Testis (tissue), 2 donors: ENCODE measurements at regions not wholly inside any gene's neighbourhood (a gene's known extent, or its start where the extent isn't known, plus 50 kb on each side); places are given as distances from the start of the nearest gene placed in this dataset.
A peak's percentile ranks its signal among the peaks of the same experiment; 100 is the strongest.

Experiments used
- DNase-seq: peaks from one replicate; pipeline ENCODE4 v3.0.0-alpha.2; 2019
- H3K27ac ChIP-seq, 2 donors: fragments of 200-600 bp; sonication (generic); one replicate each; pipeline ENCODE4 v1.5.1; 2019
- H3K27me3 ChIP-seq: fragments of 200-600 bp; sonication (generic); one replicate; pipeline ENCODE4 v1.5.1; 2019
- H3K36me3 ChIP-seq: fragments of 200-600 bp; sonication (generic); one replicate; pipeline ENCODE4 v1.5.1; 2017; ENCODE audit warnings: low read depth; ENCODE audit errors: missing control alignments
- H3K4me1 ChIP-seq: fragments of 200-600 bp; sonication (generic); one replicate; pipeline ENCODE4 v1.5.1; 2019
- H3K4me3 ChIP-seq, 2 donors: fragments of 200-600 bp; sonication (generic); one replicate each; pipeline ENCODE4 v1.5.1; 2017 to 2019
- H3K9me3 ChIP-seq: fragments of 200-600 bp; sonication (generic); one replicate; pipeline ENCODE4 v1.5.1; 2017
- CTCF ChIP-seq, 3 experiments: fragments of 450-650 bp in 2 of 3; fragments of 200-600 bp in 1 of 3; sonication (generic) in 1 of 3; IDR thresholded peaks; one replicate each; pipeline ENCODE4 v1.5.1; 2016 to 2019; ENCODE audit warnings: antibody characterized with exemption in 3 of 3, mild to moderate bottlenecking in 2 of 3, moderate library complexity in 1 of 3
- POLR2A ChIP-seq: fragments of 450-650 bp; IDR thresholded peaks from one replicate; pipeline ENCODE4 v1.6.1; 2017; ENCODE audit warnings: antibody characterized with exemption, mild to moderate bottlenecking, moderate library complexity
- WGBS, 2 donors: methylation state at CpG; one replicate each; pipeline ENCODE4 v1.1.5; 2018; 5-methylcytosine and 5-hydroxymethylcytosine counted together
- intact Hi-C: fragments of 100-400 bp; cut with DNase I; formaldehyde crosslinking; loops from one replicate; pipeline ENCODE4 v1.15.1; 2023; ENCODE audit warnings: low total_unique reads

GRCh38 chr7:156106107-156106426, 293.8 kb upstream of the SHH start:
- DNase-seq, result no peak
- Histone ChIP-seq H3K27ac (no peak overlapping the region), H3K36me3 (no peaks in the 10 kb centered on the region), H3K4me1 (no peaks in the 10 kb centered on the region), H3K4me3 (no peak overlapping the region), H3K9me3 (no peaks in the 10 kb centered on the region), H3K27me3 (no peaks in the 10 kb centered on the region)
- no peak for TF ChIP-seq CTCF (IDR thresholded peaks at IDR 0.05)
- WGBS, 2 donors, result 50 to 65% methylated on average over 7 to 9 of the region's 9 CpGs
- intact Hi-C loops, result no loop called here

DNA sequence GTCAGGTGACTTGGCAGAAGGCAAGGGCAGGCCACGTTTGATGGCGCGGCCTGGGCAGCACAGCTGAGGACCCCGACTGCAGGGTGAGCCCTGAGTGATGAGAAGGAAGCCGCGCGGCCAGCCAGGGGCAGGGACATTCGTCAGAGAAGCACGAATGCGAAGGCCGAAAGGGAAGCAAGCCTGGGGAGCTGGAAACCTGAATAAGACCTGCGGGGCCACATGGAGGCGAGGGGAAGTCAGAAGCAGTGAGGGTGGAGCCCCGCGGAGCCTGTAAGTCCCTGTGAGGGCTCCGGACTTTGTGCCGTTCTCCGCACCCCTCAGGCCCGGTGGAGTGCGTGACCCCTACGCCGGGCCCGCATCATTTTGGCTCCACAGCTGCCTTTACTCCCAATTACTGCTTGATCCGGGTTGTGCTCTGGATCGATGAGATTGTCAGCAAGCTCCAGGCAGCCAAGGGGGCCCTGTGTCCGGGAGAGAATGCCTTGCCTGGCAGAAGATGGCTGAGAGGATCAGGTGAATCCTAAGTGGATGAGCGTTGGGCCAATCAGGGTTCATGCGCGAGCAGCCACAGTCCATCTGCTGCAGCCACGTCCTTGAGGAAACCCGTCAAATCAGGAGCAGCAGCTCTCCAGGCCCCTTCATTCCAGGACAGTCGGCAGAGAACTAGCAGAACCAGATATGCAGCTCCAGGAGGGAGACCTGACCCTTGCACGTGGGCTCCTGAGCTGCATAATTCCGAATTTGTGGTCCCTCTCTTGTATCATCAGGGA, 293.3 kb upstream of the SHH start:
- Histone ChIP-seq H3K4me3 (peak overlapping the region in 1 of 2 donors; percentile 13), H3K27ac (no peak overlapping the region), H3K36me3 (no peaks in the 10 kb centered on the region), H3K27me3 (no peaks in the 10 kb centered on the region), H3K4me1 (no peaks in the 10 kb centered on the region), H3K9me3 (no peaks in the 10 kb centered on the region)
- WGBS, 2 donors, result 61 to 71% methylated on average over 32 to 34 of the region's 34 CpGs
- intact Hi-C loops, result no loop called here
- DNase-seq, result no peak
- TF ChIP-seq CTCF (IDR thresholded peaks at IDR 0.05) (no peak), POLR2A (no peak)

DNA sequence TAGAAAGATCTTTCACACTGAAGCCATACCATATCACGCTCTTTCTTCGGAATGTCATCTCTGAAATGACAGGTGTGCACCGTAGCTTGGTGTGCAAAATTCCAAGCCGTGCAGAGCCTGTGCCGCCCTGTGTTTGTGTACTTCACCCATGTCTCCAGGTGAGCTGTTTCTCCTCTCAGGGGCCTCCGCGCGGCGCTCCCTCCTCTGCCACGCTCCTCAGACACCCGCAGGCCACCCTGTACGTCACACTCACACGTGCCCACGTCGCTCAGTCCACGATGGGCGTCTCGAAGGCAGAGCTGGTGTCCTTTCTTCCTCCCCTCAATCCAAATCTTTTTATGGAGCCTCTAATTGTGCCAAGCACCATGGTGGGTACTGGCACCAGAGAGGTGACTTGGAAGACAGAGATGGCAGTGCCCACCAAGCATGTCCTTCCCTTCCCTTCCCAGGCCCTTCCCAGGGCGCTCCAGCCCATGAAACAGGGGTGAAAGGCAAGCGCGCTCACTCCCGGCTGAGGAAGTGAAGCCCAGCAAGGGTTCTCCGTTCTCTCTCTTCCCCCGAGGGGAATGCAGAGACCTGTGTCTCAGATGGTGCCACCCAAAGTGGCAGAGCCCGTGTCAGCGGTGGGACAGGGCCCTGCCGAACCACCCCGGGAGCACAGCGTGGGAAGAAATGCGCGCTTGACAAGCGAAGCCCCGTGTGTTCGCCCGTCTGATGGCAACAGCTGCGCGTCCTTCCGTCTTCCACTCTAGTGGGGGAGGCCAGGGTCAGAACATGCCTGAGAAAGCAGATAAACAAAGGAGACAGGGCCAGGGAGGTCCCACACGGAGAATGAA, 292.5 kb upstream of the SHH start:
- Histone ChIP-seq H3K4me1 (no peaks in the 10 kb centered on the region), H3K27ac (no peak overlapping the region), H3K36me3 (no peaks in the 10 kb centered on the region), H3K9me3 (no peaks in the 10 kb centered on the region), H3K4me3 (peak overlapping the region in 1 of 2 donors; percentile 13), H3K27me3 (no peaks in the 10 kb centered on the region)
- TF ChIP-seq POLR2A (no peak), CTCF (IDR thresholded peaks at IDR 0.05) (no peak)
- WGBS, 2 donors, result 52 to 75% methylated on average over 32 to 39 of the region's 39 CpGs
- intact Hi-C loops, result no loop called here
- DNase-seq, result no peak

GRCh38 chr7:156102267-156102666, 290.0 kb upstream of the SHH start:
- H3K27me3 ChIP-seq, result no peaks in the 10 kb centered on the region
- TF ChIP-seq CTCF (IDR thresholded peaks at IDR 0.05), result no peak
- TF ChIP-seq POLR2A, result no peak
- DNase-seq, result no peak
- H3K27ac ChIP-seq, result no peak overlapping the region
- H3K4me3 ChIP-seq, result no peak overlapping the region
- intact Hi-C loops, result no loop called here
- H3K4me1 ChIP-seq, result no peaks in the 10 kb centered on the region
- no peaks in the 10 kb centered on the region for H3K9me3 ChIP-seq
- WGBS, 2 donors, result 91 to 92% methylated on average over 1 of the region's 1 CpG
- H3K36me3 ChIP-seq, result no peaks in the 10 kb centered on the region
